H1 (cell line): ENCODE measurements at regions not wholly inside any gene's neighbourhood (a gene's known extent, or its start where the extent isn't known, plus 50 kb on each side); places are given as distances from the start of the nearest gene placed in this dataset.

ENCODE experiments used
- EP300 ChIP-seq, 2 experiments: IDR thresholded peaks; 1 replicate in 1 of 2; 2 replicates in 1 of 2; pipeline ENCODE4 v1.6.1; 2011 to 2012; ENCODE audit warnings: low read depth in 2 of 2, low read length in 2 of 2, mild to moderate bottlenecking in 2 of 2, borderline replicate concordance in 1 of 2, inconsistent platforms in 1 of 2, moderate library complexity in 1 of 2
- KDM1A ChIP-seq: fragments of 200-600, 300-600 bp; sonication (generic); IDR thresholded peaks from 2 replicates; pipeline ENCODE4 v1.7.1; 2016; ENCODE audit warnings: mild to moderate bottlenecking, low read length, borderline replicate concordance
- NANOG ChIP-seq: IDR thresholded peaks from 2 replicates; pipeline ENCODE4 v1.6.1; 2011; ENCODE audit warnings: low read length, low read depth, mild to moderate bottlenecking, inconsistent platforms; ENCODE audit not compliant: insufficient read depth, poor library complexity, severe bottlenecking
- SAP30 ChIP-seq: fragments of 300-600 bp; sonication (generic); IDR thresholded peaks from 2 replicates; pipeline ENCODE4 v1.7.1; 2012; ENCODE audit warnings: low read length, moderate library complexity, mild to moderate bottlenecking, inconsistent platforms; ENCODE audit not compliant: insufficient read depth, insufficient replicate concordance
- SP1 ChIP-seq: IDR thresholded peaks from 2 replicates; pipeline ENCODE4 v1.6.1; 2011; ENCODE audit warnings: low read depth, low read length
- TF ChIP-seq, protein P1 (sequence below), 3 experiments: IDR thresholded peaks; 1 replicate in 2 of 3; 2 replicates in 1 of 3; pipeline versions ENCODE4 v1.5.1 to v1.6.1; 2011; ENCODE audit warnings: low read length in 3 of 3, mild to moderate bottlenecking in 3 of 3, inconsistent platforms in 2 of 3, low read depth in 1 of 3, moderate library complexity in 1 of 3; ENCODE audit not compliant: insufficient read depth in 1 of 3; ENCODE audit errors: control extremely low read depth in 1 of 3
- TF ChIP-seq, protein P2 (sequence below): IDR thresholded peaks from 2 replicates; pipeline ENCODE4 v1.6.1; 2012; ENCODE audit warnings: inconsistent platforms

DNA sequence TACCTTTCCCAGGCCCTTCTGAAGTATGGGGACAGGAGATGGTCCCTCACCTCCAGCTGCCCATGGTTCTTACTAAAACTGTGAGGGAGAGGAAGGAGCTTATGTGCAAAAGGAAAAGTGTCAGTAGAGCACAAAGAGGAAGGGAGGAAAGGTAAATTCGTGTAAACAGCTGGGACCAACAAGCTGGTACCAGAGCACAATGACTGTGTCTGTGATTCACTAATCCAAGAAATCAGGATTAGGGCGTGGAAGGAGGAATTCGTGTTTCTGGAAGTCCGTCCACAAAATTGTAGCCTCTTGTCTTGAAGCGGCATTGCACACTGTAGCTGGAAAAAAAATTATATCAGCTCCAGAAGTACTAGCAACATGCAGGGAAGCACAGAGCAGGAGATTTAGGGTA, 129.0 kb upstream of the RREB1 start:
- TF ChIP-seq, protein P1, sequence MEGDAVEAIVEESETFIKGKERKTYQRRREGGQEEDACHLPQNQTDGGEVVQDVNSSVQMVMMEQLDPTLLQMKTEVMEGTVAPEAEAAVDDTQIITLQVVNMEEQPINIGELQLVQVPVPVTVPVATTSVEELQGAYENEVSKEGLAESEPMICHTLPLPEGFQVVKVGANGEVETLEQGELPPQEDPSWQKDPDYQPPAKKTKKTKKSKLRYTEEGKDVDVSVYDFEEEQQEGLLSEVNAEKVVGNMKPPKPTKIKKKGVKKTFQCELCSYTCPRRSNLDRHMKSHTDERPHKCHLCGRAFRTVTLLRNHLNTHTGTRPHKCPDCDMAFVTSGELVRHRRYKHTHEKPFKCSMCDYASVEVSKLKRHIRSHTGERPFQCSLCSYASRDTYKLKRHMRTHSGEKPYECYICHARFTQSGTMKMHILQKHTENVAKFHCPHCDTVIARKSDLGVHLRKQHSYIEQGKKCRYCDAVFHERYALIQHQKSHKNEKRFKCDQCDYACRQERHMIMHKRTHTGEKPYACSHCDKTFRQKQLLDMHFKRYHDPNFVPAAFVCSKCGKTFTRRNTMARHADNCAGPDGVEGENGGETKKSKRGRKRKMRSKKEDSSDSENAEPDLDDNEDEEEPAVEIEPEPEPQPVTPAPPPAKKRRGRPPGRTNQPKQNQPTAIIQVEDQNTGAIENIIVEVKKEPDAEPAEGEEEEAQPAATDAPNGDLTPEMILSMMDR (IDR thresholded peaks at IDR 0.05; ENCODE audit: control extremely low read depth in 1 of 3, insufficient read depth in 1 of 3, low read depth in 1 of 3, low read length in 3 of 3), result no peak
- TF ChIP-seq SP1 (no peak), EP300 (IDR thresholded peaks at IDR 0.05; ENCODE audit: borderline replicate concordance in 1 of 2, low read depth in 2 of 2, low read length in 2 of 2) (no peak), KDM1A (no peak), NANOG (no peak), SAP30 (no peak)
- TF ChIP-seq, protein P2, sequence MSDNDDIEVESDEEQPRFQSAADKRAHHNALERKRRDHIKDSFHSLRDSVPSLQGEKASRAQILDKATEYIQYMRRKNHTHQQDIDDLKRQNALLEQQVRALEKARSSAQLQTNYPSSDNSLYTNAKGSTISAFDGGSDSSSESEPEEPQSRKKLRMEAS, result no peak
